GM21390 (cell line): ENCODE measurements at regions not wholly inside any gene's neighbourhood (a gene's known extent, or its start where the extent isn't known, plus 50 kb on each side); places are given as distances from the start of the nearest gene placed in this dataset.
"Not testable (repeated sequence)": the region's sequence is repeated elsewhere in the genome, so short reads cannot be mapped to it uniquely, and the experiment has no call there.

Experiments
- ATAC-seq: cut with Tn5 transposase; IDR thresholded peaks from one replicate; pipeline ENCODE4 v1.9.1; 2021; ENCODE audit not compliant: unreplicated experiment

- no peak for ATAC-seq
Observed at GRCh38 chr7:11221984-11222383, 248.3 kb downstream of the PHF14 start.

GRCh38 chr7:11224535-11224934 is 250.9 kb downstream of the PHF14 start:
- no peak for ATAC-seq

- no peak for ATAC-seq
Observed at GRCh38 chr7:11228515-11228914, 254.8 kb downstream of the PHF14 start.

GRCh38 chr7:11231190-11231589 is 257.5 kb downstream of the PHF14 start:
- ATAC-seq, result no peak

GRCh38 chr7:11232462-11232861 is 258.8 kb downstream of the PHF14 start:
- no peak for ATAC-seq

GRCh38 chr7:11233871-11234270 is 260.2 kb downstream of the PHF14 start:
- ATAC-seq, result no peak

- no peak for ATAC-seq
Observed at GRCh38 chr7:11235491-11235890, 261.8 kb downstream of the PHF14 start.

- no peak for ATAC-seq
Observed at GRCh38 chr7:11236680-11237079, 263.0 kb downstream of the PHF14 start.

GRCh38 chr7:11237742-11238141 is 264.1 kb downstream of the PHF14 start:
- ATAC-seq, result no peak

- no peak for ATAC-seq
Observed at GRCh38 chr7:11239316-11239715, 265.6 kb downstream of the PHF14 start.

GRCh38 chr7:11243739-11244138 is 270.1 kb downstream of the PHF14 start:
- no peak for ATAC-seq

GRCh38 chr7:11244149-11244548 is 270.5 kb downstream of the PHF14 start:
- no peak for ATAC-seq

GRCh38 chr7:11247545-11247944 is 273.9 kb downstream of the PHF14 start:
- ATAC-seq, result no peak

- ATAC-seq, result no peak
Observed at GRCh38 chr7:11251436-11251835, 277.8 kb downstream of the PHF14 start.

- peak; percentile 49 for ATAC-seq
Observed at GRCh38 chr7:11252011-11252607, 278.4 kb downstream of the PHF14 start.

GRCh38 chr7:11252705-11253272 is 279.1 kb downstream of the PHF14 start:
- ATAC-seq, result peak; percentile 62

GRCh38 chr7:11256501-11256900 is 282.8 kb downstream of the PHF14 start:
- ATAC-seq, result no peak

GRCh38 chr7:11261470-11261869 is 287.8 kb downstream of the PHF14 start:
- no peak for ATAC-seq

GRCh38 chr7:11266101-11266500 is 292.4 kb downstream of the PHF14 start:
- ATAC-seq, result no peak

- ATAC-seq, result no peak
Observed at GRCh38 chr7:11272352-11272751, 298.7 kb downstream of the PHF14 start.

GRCh38 chr7:11274074-11274473 is 300.4 kb downstream of the PHF14 start:
- no peak for ATAC-seq

GRCh38 chr7:11281953-11282352 is 308.3 kb downstream of the PHF14 start:
- ATAC-seq, result no peak

GRCh38 chr7:11283584-11283983 is 309.9 kb downstream of the PHF14 start:
- not testable (repeated sequence) for ATAC-seq
